K562 (cell line): ENCODE measurements at regions not wholly inside any gene's neighbourhood (a gene's known extent, or its start where the extent isn't known, plus 50 kb on each side); places are given as distances from the start of the nearest gene placed in this dataset.

Source experiments
- ATAC-seq: fragments of 200-7000 bp; cut with Tn5 transposase; 3 replicates; pipeline ENCODE4 v1.9.1; 2020; ENCODE audit warnings: moderate library complexity
- BruUV-seq: library from RNA; stranded (reverse); fragments of 400-500 nt; replicated peaks from 2 replicates; lab custom pipeline; 2021; lab: Mats Ljungman, UMichigan
- CTCF ChIA-PET: fragments of 300-600 bp; formaldehyde crosslinking; extraction: SDS; loops from one replicate; lab custom pipeline; 2021; ENCODE audit warnings: low intra/inter-chr PET ratio; lab: Yijun Ruan, JAX
- POLR2A ChIA-PET: fragments of 300-600, 350-650 bp; sonication (Branson Sonifier 250); formaldehyde crosslinking; extraction: SDS; loops from one replicate; lab custom pipeline; 2021; ENCODE audit warnings: antibody characterized with exemption, inconsistent platforms; lab: Yijun Ruan, JAX
- DNase-seq, 4 experiments: peaks; one replicate each; pipeline versions ENCODE4 v3.0.0 to v3.0.0-alpha.2; 2011 to 2018; ENCODE audit warnings: low spot score in 3 of 4, mixed read lengths in 3 of 4; ENCODE audit errors: extremely low read depth in 1 of 4
- FAIRE-seq: peaks from 2 replicates; lab custom pipeline; 2011; peaks lifted over from hg19 to GRCh38; lab: Jason Lieb, UNC
- H2AFZ ChIP-seq: 2 replicates; pipeline ENCODE4 v1.6.0; 2011; ENCODE audit warnings: low read depth, low read length, control low read depth, inconsistent platforms
- H3K27ac ChIP-seq: fragments of 200-600 bp; 3 replicates; pipeline ENCODE4 v1.8.0; 2011; ENCODE audit warnings: low read depth, mild to moderate bottlenecking, control low read depth, inconsistent platforms, low read length, moderate library complexity, mixed read lengths; ENCODE audit errors: extremely low read depth
- H3K27me3 ChIP-seq, 2 experiments: fragments of 300-600 bp in 1 of 2; 2 replicates in 1 of 2; 3 replicates in 1 of 2; pipeline versions ENCODE4 v1.6.0 to v1.8.0; 2011; ENCODE audit warnings: inconsistent platforms in 2 of 2, low read length in 2 of 2, mild to moderate bottlenecking in 1 of 2, mixed read lengths in 1 of 2, moderate library complexity in 1 of 2; ENCODE audit not compliant: control insufficient read depth in 2 of 2, insufficient read depth in 2 of 2
- H3K36me3 ChIP-seq: fragments of 300-600 bp; 3 replicates; pipeline ENCODE4 v1.8.0; 2011; ENCODE audit warnings: mild to moderate bottlenecking, low read length, inconsistent platforms; ENCODE audit not compliant: control insufficient read depth, insufficient read depth
- H3K4me1 ChIP-seq, 2 experiments: fragments of 200-600 bp in 1 of 2; replicated peaks in 1 of 2; 2 replicates in 1 of 2; 3 replicates in 1 of 2; pipeline versions ENCODE4 v1.5.1 to v1.8.0; 2011; ENCODE audit warnings: inconsistent platforms in 2 of 2, low read length in 2 of 2, mild to moderate bottlenecking in 1 of 2, mixed read lengths in 1 of 2, moderate library complexity in 1 of 2; ENCODE audit not compliant: control insufficient read depth in 2 of 2, insufficient read depth in 2 of 2
- H3K4me2 ChIP-seq: 2 replicates; pipeline ENCODE4 v1.6.1; 2011; ENCODE audit warnings: low read length, control low read depth, inconsistent platforms, mixed read lengths; ENCODE audit not compliant: insufficient read depth
- H3K4me3 ChIP-seq: fragments of 200-600 bp; sonication (generic), shearing (Covaris generic); 2 replicates; pipeline ENCODE4 v1.5.1; 2016; ENCODE audit warnings: control low read depth, inconsistent platforms
- H3K79me2 ChIP-seq: fragments of 200-600 bp; 3 replicates; pipeline ENCODE4 v1.8.0; 2011; ENCODE audit warnings: low read length, inconsistent platforms; ENCODE audit not compliant: control insufficient read depth, insufficient read depth
- H3K9ac ChIP-seq, 2 experiments: 2 replicates each; pipeline versions ENCODE4 v1.6.0 to v1.6.1; 2011; ENCODE audit warnings: low read depth in 2 of 2, low read length in 2 of 2, control low read depth in 1 of 2, inconsistent platforms in 1 of 2, mild to moderate bottlenecking in 1 of 2, mixed read lengths in 1 of 2; ENCODE audit not compliant: insufficient read depth in 1 of 2
- H3K9me1 ChIP-seq: one replicate; pipeline ENCODE4 v1.6.0; 2011; ENCODE audit warnings: inconsistent platforms, mild to moderate bottlenecking, low read length, moderate library complexity; ENCODE audit not compliant: control insufficient read depth, insufficient read depth
- H3K9me3 ChIP-seq: replicated peaks from 2 replicates; pipeline ENCODE4 v1.5.1; 2011; ENCODE audit warnings: low read depth, low read length, inconsistent platforms; ENCODE audit not compliant: control insufficient read depth, insufficient read depth
- H4K20me1 ChIP-seq: replicated peaks from 2 replicates; pipeline ENCODE4 v1.6.1; 2011; ENCODE audit warnings: low read length, inconsistent platforms, mixed read lengths; ENCODE audit not compliant: control insufficient read depth, insufficient read depth
- MAZ ChIP-seq, 2 experiments: fragments of 450-650 bp in 1 of 2; sonication (generic) in 1 of 2; formaldehyde crosslinking; IDR thresholded peaks in 1 of 2; conservative IDR thresholded peaks in 1 of 2; 2 replicates each; pipeline versions ENCODE4 v1.4.0 to v1.5.0; 2020; ENCODE audit warnings: mild to moderate bottlenecking in 1 of 2, missing genetic modification reagents in 1 of 2
- PCBP1 ChIP-seq: fragments of 200-400 bp; formaldehyde crosslinking; IDR thresholded peaks from 2 replicates; pipeline ENCODE4 v1.6.1; 2018; ENCODE audit warnings: mild to moderate bottlenecking, low read depth, low read length; ENCODE audit not compliant: poor library complexity, severe bottlenecking
- SMARCE1 ChIP-seq: fragments of 450-650 bp; IDR thresholded peaks from 2 replicates; pipeline ENCODE4 v1.7.1; 2016; ENCODE audit warnings: mild to moderate bottlenecking
- ZBTB7A ChIP-seq: IDR thresholded peaks from 2 replicates; pipeline ENCODE4 v1.6.1; 2011; ENCODE audit warnings: low read depth, mild to moderate bottlenecking, low read length, moderate library complexity, borderline replicate concordance; ENCODE audit not compliant: control insufficient read depth
- ZNF384 ChIP-seq: IDR thresholded peaks from 2 replicates; pipeline ENCODE4 v1.6.1; 2012; ENCODE audit warnings: low read depth, low read length, improper control_type of control experiment
- ZNF75A ChIP-seq: fragments of 450-650 bp; formaldehyde crosslinking; IDR thresholded peaks from 2 replicates; pipeline ENCODE4 v1.4.0; 2020; ENCODE audit warnings: mild to moderate bottlenecking
- WGBS: fragments of 100-300 bp; shearing (Covaris generic); methylation state at CpG from one replicate; pipeline ENCODE4 v1.1.6; 2016; ENCODE audit warnings: low coverage, mixed read lengths; ENCODE audit not compliant: insufficient coverage; ENCODE audit errors: missing lambda C conversion rate; 5-methylcytosine and 5-hydroxymethylcytosine counted together
- in situ Hi-C: fragments of 300-500 bp; cut with MboI; formaldehyde crosslinking; loops from 4 replicates; pipeline ENCODE4 v1.15.0; 2018; ENCODE audit warnings: inconsistent platforms, mixed read lengths
- intact Hi-C: fragments of 100-400 bp; cut with micrococcal nuclease; formaldehyde crosslinking; loops from 2 replicates; pipeline ENCODE4 v1.14.2; 2022
- TF ChIP-seq, protein P1 (sequence below): fragments of 450-650 bp; IDR thresholded peaks from 2 replicates; pipeline ENCODE4 v1.6.1; 2016
- TF ChIP-seq, protein P2 (sequence below): fragments of 450-650 bp; formaldehyde crosslinking; IDR thresholded peaks from 2 replicates; pipeline ENCODE4 v1.4.0; 2022; ENCODE audit warnings: mild to moderate bottlenecking, moderate library complexity

DNA sequence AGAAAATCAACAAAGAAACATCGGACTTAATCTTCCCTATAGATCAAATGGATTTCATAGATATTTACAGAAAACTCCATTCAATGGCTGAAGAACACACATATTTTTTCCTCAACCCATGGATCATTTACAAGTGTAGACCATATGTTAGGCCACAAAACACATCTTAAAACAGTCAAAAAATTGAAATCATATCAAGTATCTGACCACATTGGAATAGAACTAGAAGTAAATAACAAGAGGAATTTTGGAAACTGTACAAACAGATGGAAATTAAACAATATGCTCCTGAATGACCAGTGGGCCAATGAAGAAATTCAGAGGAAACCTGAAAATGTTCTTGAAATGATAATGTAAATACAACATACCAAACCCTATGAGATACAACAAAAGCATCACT, 323.1 kb upstream of the GPR149 start:
- ATAC-seq (no peak), FAIRE-seq (no peak), DNase-seq (no peak)
- intact Hi-C loops (loop anchor here (10.0 kb wide), 1 partner anchor 418 kb away; no protein-coding TSS in a partner anchor), in situ Hi-C loops (no loop called here)
- no peaks in the 10 kb centered on the region for H3K9me1 ChIP-seq
- H3K4me3 ChIP-seq, result no peak overlapping the region
- TF ChIP-seq, protein P1, sequence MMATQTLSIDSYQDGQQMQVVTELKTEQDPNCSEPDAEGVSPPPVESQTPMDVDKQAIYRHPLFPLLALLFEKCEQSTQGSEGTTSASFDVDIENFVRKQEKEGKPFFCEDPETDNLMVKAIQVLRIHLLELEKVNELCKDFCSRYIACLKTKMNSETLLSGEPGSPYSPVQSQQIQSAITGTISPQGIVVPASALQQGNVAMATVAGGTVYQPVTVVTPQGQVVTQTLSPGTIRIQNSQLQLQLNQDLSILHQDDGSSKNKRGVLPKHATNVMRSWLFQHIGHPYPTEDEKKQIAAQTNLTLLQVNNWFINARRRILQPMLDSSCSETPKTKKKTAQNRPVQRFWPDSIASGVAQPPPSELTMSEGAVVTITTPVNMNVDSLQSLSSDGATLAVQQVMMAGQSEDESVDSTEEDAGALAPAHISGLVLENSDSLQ, result no peak
- TF ChIP-seq ZBTB7A (no peak), ZNF384 (no peak), SMARCE1 (no peak), MAZ (CRISPR knock-in tag; conservative IDR thresholded peaks at IDR 0.05 in 1 of 2, IDR thresholded peaks at IDR 0.05 in 1 of 2) (no peak), PCBP1 (no peak), ZNF75A (no peak)
- TF ChIP-seq, protein P2, sequence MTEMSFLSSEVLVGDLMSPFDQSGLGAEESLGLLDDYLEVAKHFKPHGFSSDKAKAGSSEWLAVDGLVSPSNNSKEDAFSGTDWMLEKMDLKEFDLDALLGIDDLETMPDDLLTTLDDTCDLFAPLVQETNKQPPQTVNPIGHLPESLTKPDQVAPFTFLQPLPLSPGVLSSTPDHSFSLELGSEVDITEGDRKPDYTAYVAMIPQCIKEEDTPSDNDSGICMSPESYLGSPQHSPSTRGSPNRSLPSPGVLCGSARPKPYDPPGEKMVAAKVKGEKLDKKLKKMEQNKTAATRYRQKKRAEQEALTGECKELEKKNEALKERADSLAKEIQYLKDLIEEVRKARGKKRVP (CRISPR knock-in tag), result no peak
- H4K20me1 ChIP-seq, result no peaks in the 10 kb centered on the region
- no peak overlapping the region for H2AFZ ChIP-seq
- no peaks in the 10 kb centered on the region for H3K79me2 ChIP-seq
- BruUV-seq, result no TSS peak
- CTCF ChIA-PET, result no interaction called here
- no peaks in the 10 kb centered on the region for H3K9me3 ChIP-seq
- no peaks in the 10 kb centered on the region; a peak in 2 of 5 replicates for H3K4me1 ChIP-seq
- no peak overlapping the region for H3K4me2 ChIP-seq
- no peaks in the 10 kb centered on the region for H3K27me3 ChIP-seq
- no peaks in the 10 kb centered on the region for H3K36me3 ChIP-seq
- no peak overlapping the region for H3K9ac ChIP-seq
- H3K27ac ChIP-seq, result no peak overlapping the region
- 0% methylated on average over 1 of the region's 1 CpG for WGBS
- POLR2A ChIA-PET, result interaction anchor here (0.7 kb wide), 1 partner anchor 983 kb away, joined by 3 read pairs; no protein-coding TSS in a partner anchor
